Retina (tissue), 1 donor: ENCODE measurements at regions not wholly inside any gene's neighbourhood (a gene's known extent, or its start where the extent isn't known, plus 50 kb on each side); places are given as distances from the start of the nearest gene placed in this dataset.
"Not testable (repeated sequence)": the region's sequence is repeated elsewhere in the genome, so short reads cannot be mapped to it uniquely, and the experiment has no call there.

Experiments used
- DNase-seq: peaks from one replicate; pipeline ENCODE4 v3.0.0-alpha.2; 2016

DNA sequence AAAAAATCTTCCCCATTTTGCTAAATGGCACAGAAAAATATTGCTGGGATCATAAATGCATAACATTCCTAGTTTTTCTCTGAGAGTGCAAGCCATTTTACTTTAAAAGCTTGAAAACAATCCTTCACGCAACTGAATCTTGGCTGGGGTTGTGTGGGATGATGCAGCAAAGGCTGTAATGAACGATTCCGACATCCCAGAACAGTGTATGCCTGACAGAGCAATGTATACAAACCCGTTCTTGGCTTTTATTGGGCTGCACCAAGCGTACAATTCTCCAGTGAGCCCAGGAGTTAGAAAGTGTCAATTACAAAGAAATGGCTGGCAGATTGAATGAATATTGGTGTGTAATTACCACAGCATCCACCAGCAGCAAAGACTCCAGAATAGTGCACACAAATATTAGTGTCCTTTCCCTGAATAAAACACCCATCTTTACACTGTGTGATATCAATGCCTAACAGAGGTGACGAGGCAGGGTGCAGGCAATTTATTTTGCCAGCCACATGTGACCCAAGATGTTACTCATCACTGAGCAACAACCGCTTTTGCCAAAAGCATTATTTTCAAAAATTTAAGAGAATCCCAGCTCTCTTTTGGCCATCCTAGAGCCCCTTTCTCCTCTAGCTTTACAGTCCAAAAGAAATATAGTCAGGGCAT lies 578.6 kb upstream of the CHAC2 start:
- DNase-seq: no peak

DNA sequence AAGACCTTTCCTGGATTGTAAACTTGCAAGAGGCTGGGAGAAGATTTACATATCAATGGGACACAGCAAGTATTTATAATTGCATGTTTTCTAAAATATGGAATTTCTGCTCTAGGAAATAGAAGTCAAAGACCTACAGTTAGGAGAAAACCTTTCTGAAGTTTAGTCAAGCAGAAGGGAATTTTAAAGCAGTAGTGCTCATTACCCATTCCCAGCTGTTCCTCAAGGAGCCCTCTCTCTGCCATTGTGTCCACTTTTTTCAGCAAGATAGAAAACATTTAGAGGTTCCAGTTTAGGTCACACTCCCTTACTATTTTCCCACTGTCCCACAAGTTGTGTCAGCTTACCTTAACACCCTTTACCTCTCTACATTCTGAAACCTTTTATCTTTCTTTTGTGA lies 584.0 kb upstream of the CHAC2 start:
- DNase-seq: no peak

DNA sequence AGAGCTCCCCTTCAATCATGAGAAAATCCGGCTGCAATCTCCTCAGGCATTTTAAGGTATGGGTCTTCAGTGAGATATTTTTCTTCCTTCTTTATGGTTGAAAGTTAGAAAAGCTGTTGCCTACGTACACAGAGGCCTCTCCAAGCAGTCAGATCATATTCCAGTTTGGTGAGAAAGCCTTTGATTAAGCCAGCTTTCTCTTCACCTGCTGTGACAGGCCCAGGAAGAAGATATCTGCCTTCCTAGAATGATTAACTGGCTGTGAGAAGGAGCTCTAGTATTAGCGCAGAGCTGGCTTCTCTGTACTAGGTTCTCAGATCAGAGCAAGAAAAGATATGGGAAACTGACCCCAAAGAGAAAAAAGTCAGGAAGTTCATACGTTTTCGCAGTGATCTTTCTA lies 585.0 kb upstream of the CHAC2 start:
- DNase-seq: no peak

DNA sequence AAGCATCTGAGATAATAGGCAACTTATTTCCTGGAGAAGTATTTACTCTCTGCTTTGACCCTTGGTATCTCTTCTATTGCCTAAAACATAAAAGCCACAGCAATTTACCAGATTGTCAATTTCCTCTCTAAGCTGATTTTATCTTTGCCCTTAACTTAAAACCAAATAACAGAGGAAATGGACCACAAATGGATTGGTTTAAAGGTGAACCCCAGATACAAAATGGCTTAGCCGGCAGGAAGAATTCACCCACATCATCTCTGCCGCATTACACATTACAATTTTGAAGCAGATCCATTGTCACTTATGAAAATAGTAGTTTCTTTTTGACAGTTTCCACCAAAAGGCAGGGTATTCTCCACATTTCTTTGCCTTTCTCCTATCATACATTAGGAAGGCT lies 585.8 kb upstream of the CHAC2 start:
- no peak for DNase-seq

DNA sequence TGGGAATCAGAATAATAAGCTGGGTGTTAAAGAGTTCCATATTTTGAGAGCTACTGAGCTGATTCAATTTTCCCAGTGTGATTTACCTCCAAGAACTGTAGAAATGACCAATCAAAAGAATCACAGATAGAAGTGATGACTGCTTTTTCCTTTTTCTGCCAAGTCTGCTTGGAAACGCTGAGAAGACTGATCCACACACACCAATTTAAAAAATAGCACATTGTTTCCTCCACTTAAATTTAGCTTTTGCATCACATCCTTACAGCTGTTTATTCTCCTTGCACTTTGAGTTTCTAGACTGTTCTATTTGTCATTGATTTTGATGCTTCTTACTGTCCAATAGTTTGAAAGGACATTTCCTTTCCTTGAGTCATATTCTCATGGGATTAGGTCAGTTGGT lies 590.3 kb upstream of the CHAC2 start:
- DNase-seq: no peak

DNA sequence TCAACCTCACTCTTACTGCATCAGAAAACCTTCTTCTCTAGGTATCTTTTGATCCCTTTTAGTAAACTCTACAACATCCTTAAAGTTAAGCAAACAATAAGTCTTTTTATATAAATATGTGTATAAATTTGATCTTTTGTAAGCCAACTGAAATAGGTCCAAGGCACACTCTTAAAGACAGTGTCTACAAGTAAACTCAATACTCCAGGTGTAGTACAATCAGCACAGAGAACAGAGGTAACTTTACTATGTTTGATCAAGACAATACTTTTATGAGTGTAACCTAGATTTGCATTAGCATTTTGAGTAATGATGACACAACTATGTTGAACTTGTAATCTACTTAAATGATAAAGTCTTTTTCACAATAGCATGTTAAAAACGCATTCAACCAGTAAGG lies 593.1 kb upstream of the CHAC2 start:
- no peak for DNase-seq

DNA sequence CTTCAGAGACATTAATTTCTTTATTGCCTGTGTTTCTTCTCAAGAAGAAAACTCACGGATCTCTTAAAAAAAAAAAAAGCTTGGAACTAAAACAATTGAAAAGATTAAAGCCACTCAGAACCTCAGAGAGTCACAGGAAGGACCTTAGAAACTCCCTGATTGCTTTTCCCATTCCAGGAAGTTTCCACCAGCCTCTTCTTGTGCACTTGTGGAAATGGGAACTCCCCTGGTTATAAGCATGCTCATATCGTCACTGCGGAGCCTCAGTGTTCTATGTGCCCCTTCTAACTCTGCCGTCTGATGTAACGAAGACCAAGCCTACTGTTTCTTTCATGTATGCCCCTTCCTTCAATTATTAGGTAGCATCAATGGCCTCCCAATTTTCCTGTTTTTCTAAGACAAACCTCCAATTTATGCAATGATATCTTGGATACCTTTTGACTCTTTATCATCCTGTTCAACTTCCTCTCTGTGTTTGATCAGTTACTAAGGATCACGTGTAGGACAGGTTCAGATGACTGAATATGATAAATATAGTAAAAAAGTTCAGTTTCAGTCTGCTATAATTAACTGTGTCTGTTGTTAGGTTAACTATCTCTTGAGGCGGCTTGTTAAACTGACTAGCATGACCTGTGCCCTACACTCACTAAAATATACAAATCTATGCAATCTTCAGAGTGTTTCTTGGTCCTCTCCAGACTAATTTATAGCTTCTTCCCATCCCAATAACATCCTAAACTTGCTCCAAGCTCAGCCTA lies 593.7 kb upstream of the CHAC2 start:
- DNase-seq: no peak

DNA sequence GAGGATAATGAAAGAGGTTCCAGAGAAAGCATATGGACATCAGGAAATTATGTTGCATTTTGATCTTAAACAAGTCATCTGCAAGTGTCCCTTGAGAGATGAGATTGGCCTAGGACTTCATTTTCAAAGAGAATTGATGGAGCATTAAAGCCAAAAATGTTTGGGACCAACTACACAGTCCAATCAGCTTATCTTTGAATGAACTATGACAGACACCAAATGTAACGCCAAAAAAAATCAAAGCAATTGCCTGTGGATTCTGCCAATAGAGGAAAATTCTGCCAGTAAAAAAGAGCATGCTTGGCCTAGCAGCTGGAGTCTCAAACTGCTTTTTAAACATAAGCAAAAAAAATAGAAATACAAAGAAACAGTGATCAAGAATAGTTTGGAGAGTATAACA lies 594.5 kb upstream of the CHAC2 start:
- DNase-seq: no peak

DNA sequence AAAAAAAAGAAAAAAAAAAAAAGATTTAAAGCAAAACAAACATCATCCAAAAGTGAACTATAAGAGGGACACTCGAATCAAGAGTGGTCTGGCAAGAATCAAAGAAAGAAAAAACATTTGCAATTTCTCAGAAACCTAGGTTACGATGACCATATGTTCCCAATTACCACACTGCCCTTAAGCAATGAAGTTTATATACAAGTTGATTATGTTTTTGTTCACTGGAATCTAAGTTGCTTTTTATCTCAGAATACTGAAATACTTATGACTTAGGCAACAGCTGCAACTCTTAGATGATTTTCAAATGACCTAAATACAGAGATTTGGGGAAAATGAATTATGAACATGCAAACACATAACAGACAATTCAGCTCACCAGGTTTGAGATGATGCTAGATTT lies 597.1 kb upstream of the CHAC2 start:
- DNase-seq: no peak

DNA sequence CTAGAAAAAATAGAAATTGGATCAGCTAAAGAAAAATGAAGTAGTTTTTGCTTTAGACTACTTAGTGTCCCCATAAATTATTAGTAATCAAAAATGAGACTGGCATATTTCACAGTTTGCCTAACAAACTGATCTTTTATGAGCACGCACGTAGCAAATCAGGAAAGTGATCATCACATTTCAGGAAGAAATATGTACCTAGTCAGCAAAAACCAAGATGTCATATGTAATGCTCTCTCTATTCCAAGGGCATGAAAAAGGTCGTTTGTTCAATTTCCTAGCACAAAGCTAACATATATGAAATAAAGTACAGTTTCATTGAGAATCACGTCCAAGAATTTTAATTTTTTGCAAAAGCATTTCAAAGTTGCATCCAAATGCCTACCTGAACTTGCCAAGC lies 600.4 kb upstream of the CHAC2 start:
- DNase-seq: no peak

DNA sequence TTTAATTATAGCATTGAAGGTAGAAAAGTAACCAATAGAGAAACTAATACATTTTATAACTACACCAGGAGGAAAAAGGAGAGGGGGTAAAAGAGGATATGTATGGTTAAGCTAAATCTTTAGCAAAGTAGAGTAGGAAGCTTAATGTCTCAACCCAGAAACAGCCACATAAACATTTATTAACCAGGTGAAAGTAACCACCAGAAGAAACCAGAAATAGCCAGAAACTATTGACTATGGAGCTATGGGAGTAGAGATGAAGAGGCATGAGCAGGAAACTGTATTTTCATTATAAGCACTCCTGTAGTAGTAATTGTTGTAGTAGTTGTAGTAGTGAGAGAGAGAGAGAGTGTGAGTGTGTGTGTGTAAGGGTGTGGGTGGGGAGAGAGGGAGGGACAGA lies 617.5 kb upstream of the CHAC2 start:
- DNase-seq: no peak

DNA sequence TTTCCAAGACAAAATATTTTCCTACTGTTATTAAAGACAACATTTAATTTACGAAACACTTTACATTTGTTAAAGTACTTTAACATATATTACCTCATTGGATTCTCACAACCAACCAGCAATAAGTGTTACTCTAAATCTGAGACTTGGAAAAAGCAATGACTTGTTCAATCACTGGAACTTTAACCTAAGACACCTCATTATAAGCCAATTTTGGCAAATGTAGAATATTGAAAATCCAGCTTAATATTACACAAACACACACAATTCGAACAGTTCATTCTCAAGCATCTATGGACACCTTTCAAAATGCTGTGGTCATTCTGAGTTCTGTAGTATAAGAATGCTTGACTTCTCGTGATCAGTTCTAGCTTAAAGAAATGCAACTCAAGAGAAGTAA lies 619.4 kb upstream of the CHAC2 start:
- no peak for DNase-seq

DNA sequence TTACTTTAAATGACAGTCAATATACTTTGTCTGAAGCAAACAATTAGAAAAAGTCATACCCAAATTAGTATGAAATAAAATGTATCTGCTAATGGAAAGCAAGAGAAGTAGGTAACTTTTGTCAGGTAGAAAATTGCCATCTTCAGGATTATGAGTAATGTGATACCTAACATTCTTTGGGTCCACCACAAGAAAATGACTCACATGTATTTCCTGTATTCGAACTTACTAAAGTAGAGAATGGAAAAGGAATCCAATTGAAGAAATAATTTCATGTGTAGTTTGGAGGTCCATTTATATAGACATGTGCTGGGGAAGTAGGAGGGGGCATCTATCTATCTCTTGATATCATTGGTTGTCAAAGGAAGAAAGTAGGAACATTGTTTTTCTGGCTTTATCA lies 636.2 kb upstream of the CHAC2 start:
- DNase-seq: no peak

DNA sequence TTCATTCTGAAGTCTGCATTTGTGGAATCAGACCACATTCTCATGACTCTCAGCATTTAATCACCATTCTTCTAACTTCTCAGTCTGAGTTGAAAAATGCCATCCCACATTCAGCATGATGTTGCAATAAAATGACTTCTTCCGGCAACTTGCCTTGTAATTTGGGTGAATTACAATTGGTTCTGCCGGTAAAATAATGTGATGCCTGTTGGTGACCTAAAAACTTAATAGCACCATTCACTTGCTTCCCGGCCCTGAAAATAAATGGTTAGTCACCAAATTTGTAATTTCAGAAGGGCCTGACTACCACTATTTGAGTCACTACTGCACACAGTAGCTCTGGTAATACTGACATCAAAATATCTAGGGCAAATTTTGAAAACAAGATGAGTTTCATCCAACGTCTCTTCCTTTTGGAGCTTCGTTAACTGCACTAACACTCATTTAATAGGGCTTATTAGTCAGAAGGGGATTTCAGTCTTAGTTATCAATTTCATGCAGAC lies 637.1 kb upstream of the CHAC2 start:
- no peak for DNase-seq

DNA sequence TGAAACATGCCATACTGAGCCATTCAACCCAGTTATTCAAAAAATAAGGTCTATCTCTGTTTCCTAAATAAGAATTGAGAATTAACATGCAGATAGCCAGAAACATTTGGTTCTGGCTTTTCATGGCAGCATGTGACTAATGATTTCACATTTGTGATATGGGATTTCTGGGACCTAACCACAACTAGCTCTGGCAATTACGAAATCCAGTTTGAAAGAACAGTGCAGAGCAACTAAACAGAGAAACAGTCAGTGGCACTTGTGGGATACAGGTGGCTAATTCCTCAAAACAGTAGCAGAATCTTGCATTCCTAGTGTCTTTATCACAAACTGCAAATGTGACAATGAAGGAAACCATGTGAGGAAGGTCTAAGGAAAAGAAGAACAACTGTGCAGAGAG lies 637.8 kb upstream of the CHAC2 start:
- no peak for DNase-seq

DNA sequence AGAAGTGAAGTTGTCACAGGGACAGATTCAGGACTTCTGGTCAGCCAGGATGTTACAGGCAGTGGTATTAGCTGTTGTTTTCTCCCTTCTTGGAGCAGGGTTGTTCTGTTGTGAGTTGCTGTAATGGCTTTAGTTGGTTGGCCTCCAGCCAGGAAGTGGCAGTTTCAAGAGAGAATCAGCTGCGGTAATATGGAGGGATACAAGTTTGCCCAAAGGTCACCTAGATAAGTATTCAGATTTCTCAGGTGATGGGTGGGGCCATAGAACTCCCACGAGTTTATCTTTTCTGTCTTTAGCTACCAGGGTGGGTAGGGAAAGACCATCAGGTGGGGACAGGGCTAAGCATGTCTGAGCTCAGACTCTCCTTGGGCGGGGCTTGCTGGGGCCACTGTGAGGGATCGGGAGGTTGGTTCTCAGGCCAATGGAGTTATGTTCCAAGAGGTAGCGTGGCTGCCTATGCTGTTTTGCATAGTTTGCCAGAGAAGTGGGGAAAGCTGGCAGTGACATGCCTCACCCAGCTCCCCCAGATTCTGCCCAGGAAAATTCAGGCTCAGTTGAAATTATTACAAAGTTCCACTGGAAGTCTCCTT lies 640.4 kb upstream of the CHAC2 start:
- no peak for DNase-seq

DNA sequence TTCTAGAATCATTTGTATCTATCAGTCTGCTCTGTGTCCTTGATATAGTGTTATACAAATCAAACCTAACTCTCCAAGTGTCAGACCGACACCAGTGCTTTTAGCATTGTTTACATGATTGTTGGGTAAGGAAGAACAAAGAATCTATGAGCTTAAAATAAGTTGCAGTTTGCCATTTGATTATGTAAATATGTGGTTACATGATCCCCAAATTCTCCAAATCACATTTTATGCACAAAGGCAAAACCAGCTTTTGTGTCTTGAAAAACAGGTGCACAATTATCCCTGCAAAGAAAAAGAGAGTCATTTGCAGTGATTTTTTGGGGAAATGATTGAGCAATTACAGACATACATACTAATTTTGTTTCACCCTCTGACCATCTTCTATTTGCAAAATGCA lies 652.6 kb upstream of the CHAC2 start:
- no peak for DNase-seq

DNA sequence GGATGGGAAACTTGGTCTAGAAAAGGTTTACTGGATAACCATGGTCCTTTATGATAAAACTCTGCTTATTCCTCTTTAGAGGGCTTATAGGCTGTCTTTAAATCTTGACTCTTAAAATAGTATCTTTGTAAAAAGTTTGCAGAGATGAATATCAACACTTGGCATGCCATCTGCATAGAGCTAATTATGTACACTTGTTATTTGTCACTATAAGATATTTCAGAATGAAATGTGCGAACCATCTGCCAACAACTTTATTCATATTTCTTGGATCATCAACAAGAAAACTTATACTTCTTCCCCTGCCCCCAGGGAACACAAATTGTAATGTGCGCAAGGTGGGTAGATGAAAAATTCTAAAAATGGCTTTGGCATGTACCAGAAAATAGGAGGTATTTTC lies 653.0 kb upstream of the CHAC2 start:
- no peak for DNase-seq

DNA sequence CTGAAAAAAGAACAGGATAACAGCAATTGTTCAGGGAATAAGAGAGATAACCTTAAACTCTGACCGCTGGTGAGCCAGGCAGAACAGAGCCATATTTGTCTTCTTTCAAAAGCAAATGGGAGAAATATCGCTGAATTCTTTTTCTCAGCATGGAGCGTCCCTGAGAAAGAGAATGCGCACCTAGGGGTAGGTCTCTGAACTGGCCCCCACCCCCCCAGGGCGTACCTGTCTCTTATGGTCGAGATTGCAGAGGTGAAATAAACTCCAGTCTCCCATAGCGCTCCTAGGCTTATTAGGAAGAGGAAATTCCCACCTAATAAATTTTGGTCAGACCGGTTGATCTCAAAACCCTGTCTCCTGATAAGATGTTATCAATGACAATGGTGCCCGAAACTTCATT lies 655.2 kb upstream of the CHAC2 start:
- DNase-seq: not testable (repeated sequence)

DNA sequence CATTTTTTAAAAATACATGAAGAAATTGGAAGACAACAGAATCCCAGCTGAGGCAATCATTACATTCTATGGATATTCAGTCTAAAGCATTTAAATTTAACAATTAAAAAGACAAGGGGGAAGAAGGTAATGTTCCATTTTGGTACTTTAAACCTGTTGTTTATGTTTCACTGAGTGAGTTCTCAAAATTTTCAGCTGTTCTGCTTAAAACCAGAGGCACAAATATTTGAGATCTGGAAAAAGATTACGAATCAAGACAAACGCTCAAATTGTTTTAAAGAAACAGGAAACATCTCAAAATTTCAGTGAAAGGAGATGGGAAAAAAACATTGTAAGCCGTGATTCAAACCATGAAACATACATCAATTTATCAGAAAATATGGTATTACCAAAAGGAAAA lies 656.2 kb upstream of the CHAC2 start:
- no peak for DNase-seq

DNA sequence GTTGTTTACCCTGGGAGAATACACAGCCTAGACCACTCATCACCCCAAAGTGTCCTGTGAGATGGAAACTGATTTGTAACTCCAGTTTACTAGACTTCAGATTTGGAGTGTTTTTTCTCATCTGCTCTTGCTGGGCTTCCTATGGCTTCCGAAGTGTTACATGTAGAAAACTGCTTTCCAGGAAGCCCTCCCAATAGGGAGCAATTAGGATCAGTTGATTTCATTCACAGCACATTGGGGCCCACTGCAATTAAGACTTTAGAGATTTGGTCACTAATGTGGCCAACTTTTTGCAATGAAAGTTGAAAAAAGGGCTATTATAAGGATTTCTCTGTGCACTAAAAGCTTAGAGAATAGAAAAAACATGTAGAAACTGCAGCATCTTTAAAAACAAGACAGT lies 656.6 kb upstream of the CHAC2 start:
- no peak for DNase-seq

DNA sequence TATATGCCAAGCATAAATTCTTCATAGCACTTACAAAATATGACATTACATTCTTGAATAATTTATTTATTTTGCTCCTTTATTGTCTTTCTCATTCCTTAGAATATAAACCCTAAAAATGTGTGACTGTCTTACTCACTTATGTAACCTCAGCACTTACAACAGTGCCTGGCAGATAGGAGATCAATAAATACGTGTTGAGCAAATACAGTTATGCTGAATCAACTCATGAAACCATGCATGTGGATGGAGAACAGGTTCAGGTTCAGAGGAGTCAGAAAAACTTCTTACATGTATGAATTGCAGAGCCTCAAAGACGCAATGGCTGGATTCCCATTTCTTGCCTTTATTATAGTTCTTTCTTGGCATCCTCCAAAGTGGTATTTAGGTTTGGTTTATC lies 659.4 kb upstream of the CHAC2 start:
- no peak for DNase-seq

DNA sequence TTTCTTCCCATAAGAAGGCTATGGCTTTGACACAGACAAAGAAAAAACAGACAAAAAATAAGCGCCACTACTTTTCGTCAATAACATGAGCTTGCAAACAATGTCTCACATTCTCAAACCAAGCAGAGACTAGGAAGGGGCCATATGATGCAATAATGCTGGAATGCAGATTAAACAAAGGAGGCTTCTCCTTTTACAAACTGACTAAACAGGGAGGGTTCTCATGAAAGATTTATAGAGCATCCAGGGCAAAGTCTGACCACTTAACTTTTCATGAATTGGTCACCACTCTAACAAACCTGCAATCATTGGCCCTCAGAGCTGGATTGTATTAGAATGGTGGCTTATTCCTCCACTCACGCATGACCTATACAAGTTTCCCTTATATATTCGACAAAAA lies 663.3 kb upstream of the CHAC2 start:
- no peak for DNase-seq

DNA sequence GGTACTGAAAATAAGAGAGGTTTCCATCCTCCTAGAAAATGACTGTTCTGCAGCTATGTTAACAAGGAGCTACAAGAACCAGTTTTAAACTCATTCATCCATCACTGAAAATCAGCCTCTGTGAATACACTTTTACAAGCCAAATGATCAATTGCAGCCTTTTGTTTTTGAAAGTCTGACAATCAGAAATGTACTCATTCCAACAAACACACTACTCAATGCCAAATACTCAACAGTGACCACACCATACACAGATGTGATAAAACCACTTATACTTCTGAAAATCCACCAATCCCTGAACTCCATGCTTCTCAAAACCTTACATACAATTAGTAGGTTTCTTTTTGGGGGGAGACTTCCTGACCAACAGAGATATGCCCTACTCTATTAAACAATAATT lies 663.9 kb upstream of the CHAC2 start:
- no peak for DNase-seq

DNA sequence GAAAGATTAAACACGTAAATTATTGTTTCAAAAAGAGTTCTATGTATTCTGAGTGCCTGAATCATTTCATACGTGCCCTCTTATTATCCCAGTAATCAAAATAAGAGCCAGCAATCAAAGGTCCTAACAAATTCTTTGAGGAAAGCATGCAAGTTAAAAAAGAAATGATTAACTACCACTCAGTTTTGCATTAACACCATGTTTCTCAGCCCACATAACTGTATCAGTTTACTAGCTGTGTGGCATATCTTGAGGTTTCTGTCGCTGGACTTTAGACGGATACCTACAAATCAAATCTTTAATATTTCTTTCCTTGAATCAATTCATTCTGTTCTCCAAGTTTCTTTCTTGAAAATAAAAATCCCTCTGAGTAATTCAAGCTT lies 668.9 kb upstream of the CHAC2 start:
- no peak for DNase-seq
